ENCODE measurements at regions not wholly inside any gene's neighbourhood (a gene's known extent, or its start where the extent isn't known, plus 50 kb on each side); places are given as distances from the start of the nearest gene placed in this dataset.

DNA sequence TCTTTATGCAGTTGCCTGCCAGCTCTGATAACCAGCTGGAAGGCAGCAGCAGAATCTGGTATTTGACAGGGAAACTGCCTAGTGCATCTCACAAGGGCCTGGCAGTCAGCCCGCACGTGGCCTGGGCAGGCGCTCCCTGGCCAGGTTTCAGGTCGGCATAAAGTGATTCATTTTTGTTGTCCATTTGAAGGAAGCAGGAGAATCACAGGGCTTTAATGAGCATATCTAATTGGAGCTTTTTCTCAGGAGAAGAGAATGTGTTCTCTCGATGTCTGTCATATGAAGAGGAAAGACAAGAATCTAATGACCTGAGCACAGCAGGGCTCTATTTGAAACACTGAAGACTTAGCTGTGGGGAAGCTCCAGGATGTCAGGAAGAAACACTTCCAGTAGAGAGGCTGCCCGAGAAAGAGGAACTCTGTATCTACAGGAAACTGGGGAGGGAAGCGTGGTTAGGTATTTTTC lies 98.8 kb upstream of the MB21D2 start:
- H2BK12ac ChIP-seq (ENCODE audit: low read length), result no peak overlapping the region
- H3K9ac ChIP-seq (ENCODE audit: low read length), result no peak overlapping the region
- H3K79me1 ChIP-seq (ENCODE audit: low read length), result no peaks in the 10 kb centered on the region
- no peak overlapping the region for H2AK5ac ChIP-seq (ENCODE audit: low read length)
- no peak overlapping the region for H4K91ac ChIP-seq (ENCODE audit: low read depth, low read length)
- no peak overlapping the region for H4K8ac ChIP-seq (ENCODE audit: low read depth, low read length)
- H3K4me2 ChIP-seq (ENCODE audit: low read length), result no peak overlapping the region
- H3K4ac ChIP-seq (ENCODE audit: low read depth, low read length), result no peak overlapping the region
- H2BK120ac ChIP-seq (ENCODE audit: insufficient read depth, low read length, poor library complexity), result no peak overlapping the region
- no CpG with 5 or more reads among the region's 7 CpGs for WGBS (ENCODE audit: extremely low coverage, insufficient coverage, insufficient read length)
- H2AFZ ChIP-seq (ENCODE audit: insufficient read depth, low read length, poor library complexity), result no peak overlapping the region
- H3K14ac ChIP-seq (ENCODE audit: low read length), result no peak overlapping the region
- no peak overlapping the region for H3K18ac ChIP-seq (ENCODE audit: low read length)
- H3K79me2 ChIP-seq (ENCODE audit: control insufficient read depth, insufficient read depth, low read length, poor library complexity), result no peaks in the 10 kb centered on the region
- no peak overlapping the region for H3K23ac ChIP-seq (ENCODE audit: low read length)
- no peaks in the 10 kb centered on the region for H3K9me3 ChIP-seq (ENCODE audit: insufficient read depth, low read depth, low read length)
- DNase-seq, result no peak
- no peak overlapping the region for H2BK5ac ChIP-seq (ENCODE audit: low read depth, low read length, poor library complexity)
- no peaks in the 10 kb centered on the region for H3K36me3 ChIP-seq (ENCODE audit: control insufficient read depth in 1 of 2, insufficient read depth in 2 of 2, low read length in 2 of 2)
- H4K12ac ChIP-seq (ENCODE audit: low read depth, low read length), result no peak overlapping the region
- no peak overlapping the region for H3K4me3 ChIP-seq (ENCODE audit: low read depth, low read length)
- H3K27me3 ChIP-seq (ENCODE audit: insufficient read depth, low read length), result no peaks in the 10 kb centered on the region
- no peaks in the 10 kb centered on the region for H3K4me1 ChIP-seq (ENCODE audit: control insufficient read depth in 1 of 2, insufficient read depth in 2 of 2, low read length in 2 of 2)
- H3K27ac ChIP-seq (ENCODE audit: low read depth, low read length), result no peak overlapping the region

- H2BK5ac ChIP-seq (ENCODE audit: low read depth, low read length, poor library complexity), result no peak overlapping the region
- no peak overlapping the region for H3K9ac ChIP-seq (ENCODE audit: low read length)
- H3K9me3 ChIP-seq (ENCODE audit: insufficient read depth, low read depth, low read length), result no peaks in the 10 kb centered on the region
- no peak overlapping the region for H3K18ac ChIP-seq (ENCODE audit: low read length)
- no peak overlapping the region for H2AK5ac ChIP-seq (ENCODE audit: low read length)
- no peaks in the 10 kb centered on the region for H3K79me2 ChIP-seq (ENCODE audit: control insufficient read depth, insufficient read depth, low read length, poor library complexity)
- DNase-seq, result no peak
- H4K8ac ChIP-seq (ENCODE audit: low read depth, low read length), result no peak overlapping the region
- no CpG with 5 or more reads among the region's 7 CpGs for WGBS (ENCODE audit: extremely low coverage, insufficient coverage, insufficient read length)
- H3K4ac ChIP-seq (ENCODE audit: low read depth, low read length), result no peak overlapping the region
- no peak overlapping the region for H3K4me2 ChIP-seq (ENCODE audit: low read length)
- H3K4me3 ChIP-seq (ENCODE audit: low read depth, low read length), result no peak overlapping the region
- no peaks in the 10 kb centered on the region for H3K27me3 ChIP-seq (ENCODE audit: insufficient read depth, low read length)
- H3K23ac ChIP-seq (ENCODE audit: low read length), result no peak overlapping the region
- no peak overlapping the region for H2BK12ac ChIP-seq (ENCODE audit: low read length)
- no peak overlapping the region for H2AFZ ChIP-seq (ENCODE audit: insufficient read depth, low read length, poor library complexity)
- H4K91ac ChIP-seq (ENCODE audit: low read depth, low read length), result no peak overlapping the region
- no peaks in the 10 kb centered on the region for H3K4me1 ChIP-seq (ENCODE audit: control insufficient read depth in 1 of 2, insufficient read depth in 2 of 2, low read length in 2 of 2)
- H3K79me1 ChIP-seq (ENCODE audit: low read length), result no peaks in the 10 kb centered on the region
- H2BK120ac ChIP-seq (ENCODE audit: insufficient read depth, low read length, poor library complexity), result no peak overlapping the region
- no peak overlapping the region for H3K14ac ChIP-seq (ENCODE audit: low read length)
- H4K12ac ChIP-seq (ENCODE audit: low read depth, low read length), result no peak overlapping the region
- H3K27ac ChIP-seq (ENCODE audit: low read depth, low read length), result no peak overlapping the region
- H3K36me3 ChIP-seq (ENCODE audit: control insufficient read depth in 1 of 2, insufficient read depth in 2 of 2, low read length in 2 of 2), result no peaks in the 10 kb centered on the region
Measured at GRCh38 chr3:193021506-193022010, 103.9 kb upstream of the MB21D2 start.

DNA sequence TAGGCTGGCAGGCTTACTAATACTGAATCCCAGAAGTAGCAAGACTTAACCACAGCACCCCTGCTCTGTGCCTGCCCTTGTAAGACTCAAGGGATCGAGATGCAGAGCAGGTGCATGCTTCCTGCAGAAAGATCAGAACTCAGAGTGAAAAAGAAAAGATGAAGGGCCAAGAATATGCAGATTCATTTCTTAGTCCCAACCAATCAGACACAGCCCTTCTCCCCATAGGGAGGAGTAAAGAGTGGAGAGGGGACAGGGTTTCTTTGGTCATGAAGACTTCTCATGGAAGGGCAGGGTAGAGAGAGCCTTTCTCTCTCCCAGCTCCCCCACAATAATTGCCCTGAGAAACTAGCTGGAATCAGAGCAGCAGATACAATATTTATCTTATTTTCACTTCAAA lies 105.6 kb upstream of the MB21D2 start:
- Histone ChIP-seq H2AK5ac (ENCODE audit: low read length) (no peak overlapping the region), H2AFZ (ENCODE audit: insufficient read depth, low read length, poor library complexity) (no peak overlapping the region), H3K4me1 (ENCODE audit: control insufficient read depth in 1 of 2, insufficient read depth in 2 of 2, low read length in 2 of 2) (no peaks in the 10 kb centered on the region), H2BK5ac (ENCODE audit: low read depth, low read length, poor library complexity) (no peak overlapping the region), H3K4me2 (ENCODE audit: low read length) (no peak overlapping the region), H3K14ac (ENCODE audit: low read length) (no peak overlapping the region), H3K79me2 (ENCODE audit: control insufficient read depth, insufficient read depth, low read length, poor library complexity) (no peaks in the 10 kb centered on the region), H3K27me3 (ENCODE audit: insufficient read depth, low read length) (no peaks in the 10 kb centered on the region), H3K9ac (ENCODE audit: low read length) (no peak overlapping the region), H3K36me3 (ENCODE audit: control insufficient read depth in 1 of 2, insufficient read depth in 2 of 2, low read length in 2 of 2) (no peaks in the 10 kb centered on the region), H3K4me3 (ENCODE audit: low read depth, low read length) (no peak overlapping the region), H3K23ac (ENCODE audit: low read length) (no peak overlapping the region), H3K9me3 (ENCODE audit: insufficient read depth, low read depth, low read length) (no peaks in the 10 kb centered on the region), H3K18ac (ENCODE audit: low read length) (no peak overlapping the region), H3K27ac (ENCODE audit: low read depth, low read length) (no peak overlapping the region), H3K4ac (ENCODE audit: low read depth, low read length) (no peak overlapping the region), H2BK120ac (ENCODE audit: insufficient read depth, low read length, poor library complexity) (no peak overlapping the region), H2BK12ac (ENCODE audit: low read length) (no peak overlapping the region), H4K12ac (ENCODE audit: low read depth, low read length) (no peak overlapping the region), H3K79me1 (ENCODE audit: low read length) (no peaks in the 10 kb centered on the region), H4K91ac (ENCODE audit: low read depth, low read length) (no peak overlapping the region), H4K8ac (ENCODE audit: low read depth, low read length) (no peak overlapping the region)
- no peak for DNase-seq
- WGBS (ENCODE audit: extremely low coverage, insufficient coverage, insufficient read length), result no CpG with 5 or more reads among the region's 1 CpG

- H3K4me3 ChIP-seq (ENCODE audit: low read depth, low read length), result no peak overlapping the region
- no peak for DNase-seq
- WGBS (ENCODE audit: extremely low coverage, insufficient coverage, insufficient read length), result no CpG with 5 or more reads among the region's 4 CpGs
Measured at GRCh38 chr3:193028258-193028657, 110.6 kb upstream of the MB21D2 start.

More at GRCh38 chr3:193028258-193028657, 110.6 kb upstream of the MB21D2 start:
- no peaks in the 10 kb centered on the region for H3K79me1 ChIP-seq (ENCODE audit: low read length)
- no peak overlapping the region for H2BK5ac ChIP-seq (ENCODE audit: low read depth, low read length, poor library complexity)
- H2BK12ac ChIP-seq (ENCODE audit: low read length), result no peak overlapping the region
- H3K4me2 ChIP-seq (ENCODE audit: low read length), result no peak overlapping the region
- H3K4me1 ChIP-seq (ENCODE audit: control insufficient read depth in 1 of 2, insufficient read depth in 2 of 2, low read length in 2 of 2), result no peaks in the 10 kb centered on the region
- no peak overlapping the region for H3K14ac ChIP-seq (ENCODE audit: low read length)
- no peak overlapping the region for H3K27ac ChIP-seq (ENCODE audit: low read depth, low read length)
- H4K8ac ChIP-seq (ENCODE audit: low read depth, low read length), result no peak overlapping the region
- no peak overlapping the region for H2AFZ ChIP-seq (ENCODE audit: insufficient read depth, low read length, poor library complexity)
- no peak overlapping the region for H2BK120ac ChIP-seq (ENCODE audit: insufficient read depth, low read length, poor library complexity)
- no peaks in the 10 kb centered on the region for H3K79me2 ChIP-seq (ENCODE audit: control insufficient read depth, insufficient read depth, low read length, poor library complexity)
- no peak overlapping the region for H3K4ac ChIP-seq (ENCODE audit: low read depth, low read length)
- H3K18ac ChIP-seq (ENCODE audit: low read length), result no peak overlapping the region
- no peaks in the 10 kb centered on the region for H3K27me3 ChIP-seq (ENCODE audit: insufficient read depth, low read length)
- no peak overlapping the region for H2AK5ac ChIP-seq (ENCODE audit: low read length)
- H3K36me3 ChIP-seq (ENCODE audit: control insufficient read depth in 1 of 2, insufficient read depth in 2 of 2, low read length in 2 of 2), result no peaks in the 10 kb centered on the region
- H3K9ac ChIP-seq (ENCODE audit: low read length), result no peak overlapping the region
- H3K9me3 ChIP-seq (ENCODE audit: insufficient read depth, low read depth, low read length), result no peaks in the 10 kb centered on the region
- no peak overlapping the region for H4K12ac ChIP-seq (ENCODE audit: low read depth, low read length)
- H4K91ac ChIP-seq (ENCODE audit: low read depth, low read length), result no peak overlapping the region
- H3K23ac ChIP-seq (ENCODE audit: low read length), result no peak overlapping the region

All from trophoblast cell (in vitro differentiated cells and primary cell).